ENCODE measurements at regions not wholly inside any gene's neighbourhood (a gene's known extent, or its start where the extent isn't known, plus 50 kb on each side); places are given as distances from the start of the nearest gene placed in this dataset.

DNA sequence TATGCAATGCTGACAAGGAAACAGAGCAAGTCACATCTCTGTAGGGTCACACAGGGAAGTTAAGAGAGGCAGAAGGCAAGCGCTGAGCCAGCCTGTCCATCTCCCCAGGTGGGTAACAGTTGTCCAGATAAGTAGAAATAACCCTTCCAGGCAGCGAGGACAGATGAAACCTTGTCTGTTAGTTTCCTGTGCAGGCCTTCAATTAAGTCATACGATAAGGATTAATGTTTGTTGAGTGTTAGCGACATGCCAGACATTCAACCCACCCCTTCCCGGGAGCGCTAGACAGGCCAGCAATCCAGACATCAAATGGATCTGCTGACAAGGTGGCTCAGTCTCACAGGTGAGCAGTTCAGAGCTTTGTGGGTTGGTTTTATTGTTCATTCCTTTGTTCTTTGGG lies 221.5 kb upstream of the FMN2 start:
- DNase-seq (ENCODE audit: low read depth in 1 of 2, low spot score in 1 of 2), result no peak

DNA sequence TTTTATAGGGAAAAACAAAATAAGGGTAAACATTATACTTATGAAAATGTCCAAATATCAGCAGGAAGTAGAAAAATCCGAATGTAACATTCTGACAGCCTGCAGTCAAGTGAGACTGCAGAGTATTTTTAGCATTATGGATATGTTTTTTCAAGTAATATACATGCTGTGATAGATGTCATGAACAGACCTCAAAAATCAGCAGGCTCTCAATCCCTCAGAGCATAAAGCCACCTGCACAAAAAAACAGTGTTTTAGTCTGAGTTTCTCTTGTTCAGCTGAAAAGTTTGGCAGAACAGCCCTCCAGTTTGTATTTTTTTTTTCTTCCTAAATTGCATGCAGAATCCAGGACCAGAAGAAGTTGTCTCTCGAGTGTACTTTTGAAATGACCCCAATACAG lies 219.1 kb upstream of the FMN2 start:
- DNase-seq (ENCODE audit: low read depth in 1 of 2, low spot score in 1 of 2), result no peak

DNA sequence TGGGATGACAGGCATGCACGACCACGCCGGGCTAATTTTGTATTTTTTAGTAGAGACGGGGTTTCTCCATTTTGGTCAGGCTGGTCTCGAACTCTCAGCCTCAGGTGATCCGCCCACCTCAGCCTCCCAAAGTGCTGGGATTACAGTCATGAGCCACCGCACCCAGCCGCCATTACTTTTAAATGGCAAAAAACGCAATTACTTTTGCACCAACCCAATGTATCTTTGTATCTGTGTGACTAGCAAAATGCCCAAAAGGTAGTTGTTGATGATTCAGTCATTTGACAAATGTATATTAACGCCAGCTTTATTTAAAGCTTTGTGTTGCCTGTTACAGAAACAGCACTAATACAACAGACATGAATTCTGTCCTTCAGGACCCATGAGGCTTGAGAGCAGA lies 216.9 kb upstream of the FMN2 start:
- no peak for DNase-seq (ENCODE audit: low read depth in 1 of 2, low spot score in 1 of 2)

DNA sequence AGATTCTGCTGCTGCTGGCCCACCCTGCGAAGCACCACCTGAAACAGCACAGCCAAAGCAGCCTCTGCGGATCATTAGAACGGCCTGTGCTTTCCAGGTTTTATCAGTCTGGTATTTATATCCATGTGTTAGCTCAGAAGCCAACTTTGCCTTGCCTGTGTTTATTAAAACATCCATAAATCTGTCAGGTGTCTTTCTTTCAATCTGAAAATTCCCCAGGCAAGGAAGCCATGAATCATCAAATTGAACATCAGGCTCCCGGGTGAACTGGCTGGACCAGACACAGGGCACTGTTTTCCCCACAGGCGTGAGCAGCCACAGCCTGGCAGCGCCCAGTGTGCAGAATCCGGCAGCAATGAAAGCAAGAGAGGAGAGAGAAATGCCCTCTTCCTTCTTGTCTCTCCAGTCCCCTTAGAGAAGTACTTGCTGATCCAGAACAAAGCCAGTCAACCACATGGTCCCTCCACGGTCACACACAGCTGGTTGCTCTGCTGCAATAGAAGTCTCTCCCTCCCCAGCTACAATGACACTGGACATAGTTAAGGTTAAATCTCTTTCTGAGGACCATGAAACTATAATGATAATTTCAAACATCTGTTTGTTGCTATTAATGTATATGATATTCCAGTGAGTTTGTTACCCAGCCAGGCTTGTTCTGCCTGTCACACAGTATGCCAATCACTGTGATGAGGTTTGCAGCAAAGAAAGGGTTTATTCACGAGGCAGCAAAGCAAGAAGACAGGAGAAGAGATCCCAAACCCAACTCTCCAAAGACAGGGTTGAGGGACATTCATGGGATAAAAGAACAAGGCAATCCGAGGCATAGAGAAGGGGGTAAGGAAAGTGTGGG lies 212.1 kb upstream of the FMN2 start:
- DNase-seq (ENCODE audit: low read depth in 1 of 2, low spot score in 1 of 2), result no peak

DNA sequence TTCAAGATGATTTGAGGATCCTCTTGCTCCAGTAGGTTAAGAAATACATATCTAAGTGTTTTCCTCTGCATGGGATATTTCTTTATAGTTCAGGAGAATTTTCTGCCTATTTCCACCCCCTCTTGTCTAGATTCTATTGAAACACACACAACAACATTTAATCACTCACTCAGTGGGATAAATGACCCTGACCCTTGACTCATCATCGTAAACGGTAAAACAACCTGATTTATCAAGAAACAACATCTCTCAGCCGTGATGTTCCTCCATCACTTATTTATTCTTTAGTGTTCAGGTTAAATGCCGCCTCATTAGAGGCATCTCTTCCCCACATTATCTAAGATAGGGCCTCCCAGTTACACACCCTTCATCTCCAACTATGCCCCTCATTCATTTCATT lies 208.7 kb upstream of the FMN2 start:
- no peak for DNase-seq (ENCODE audit: low read depth in 1 of 2, low spot score in 1 of 2)

DNA sequence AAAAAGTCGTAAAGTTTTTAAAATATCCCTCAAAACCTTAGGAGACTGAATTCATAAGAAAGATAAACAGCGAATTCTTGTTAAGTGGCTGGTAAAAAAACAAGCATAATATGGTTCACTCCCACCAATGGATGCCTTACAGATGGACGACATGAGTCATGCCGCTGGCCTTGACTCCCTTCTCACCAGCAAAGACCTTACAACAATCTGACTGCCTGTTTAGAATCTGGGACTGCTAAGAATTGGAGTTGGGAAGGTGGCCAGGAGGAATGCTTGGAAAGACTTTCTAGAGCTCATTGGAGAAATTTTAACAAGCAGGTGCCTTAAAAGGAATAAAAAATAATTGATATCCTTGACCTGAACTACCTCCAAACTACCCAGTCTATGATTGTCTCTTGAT lies 206.9 kb upstream of the FMN2 start:
- DNase-seq (ENCODE audit: low read depth in 1 of 2, low spot score in 1 of 2), result no peak

DNA sequence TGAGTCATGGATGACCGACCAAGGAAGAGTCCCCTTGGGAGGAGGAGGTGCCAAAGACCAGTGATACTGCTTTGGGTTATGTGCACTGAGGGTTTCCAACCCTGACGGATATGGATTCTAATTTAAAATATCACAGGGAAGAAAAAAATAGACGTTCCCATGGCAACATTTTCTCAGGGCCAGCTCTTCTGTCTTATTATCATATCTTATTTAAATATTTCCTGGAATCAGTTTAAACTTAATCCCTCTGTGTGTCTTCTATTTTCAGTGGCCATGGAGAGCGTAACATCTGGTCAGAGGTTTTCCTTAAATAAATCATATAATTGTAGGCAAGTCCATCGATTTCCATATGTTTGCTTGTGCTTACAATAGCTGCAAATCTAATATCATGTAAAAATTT lies 205.4 kb upstream of the FMN2 start:
- DNase-seq (ENCODE audit: low read depth in 1 of 2, low spot score in 1 of 2), result no peak

DNA sequence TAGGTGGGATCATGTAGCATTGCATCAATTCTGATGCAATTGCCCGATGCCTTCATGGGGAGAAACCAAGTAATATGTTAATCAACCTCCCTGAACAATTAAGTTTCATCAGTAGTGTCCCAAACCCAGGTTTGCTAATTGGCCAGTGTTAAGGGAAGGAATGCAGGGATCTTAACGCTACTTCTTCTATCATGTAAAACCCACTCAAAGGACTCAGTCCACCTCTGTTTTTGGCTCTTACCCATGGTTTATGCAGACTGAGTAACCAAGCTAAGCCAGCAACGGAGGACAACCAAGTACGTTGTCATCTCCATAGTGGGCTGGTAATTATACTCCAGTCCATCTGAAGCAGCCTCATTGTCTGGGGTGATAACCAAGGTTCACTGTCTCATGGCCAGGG lies 203.0 kb upstream of the FMN2 start:
- no peak for DNase-seq (ENCODE audit: low read depth in 1 of 2, low spot score in 1 of 2)

DNA sequence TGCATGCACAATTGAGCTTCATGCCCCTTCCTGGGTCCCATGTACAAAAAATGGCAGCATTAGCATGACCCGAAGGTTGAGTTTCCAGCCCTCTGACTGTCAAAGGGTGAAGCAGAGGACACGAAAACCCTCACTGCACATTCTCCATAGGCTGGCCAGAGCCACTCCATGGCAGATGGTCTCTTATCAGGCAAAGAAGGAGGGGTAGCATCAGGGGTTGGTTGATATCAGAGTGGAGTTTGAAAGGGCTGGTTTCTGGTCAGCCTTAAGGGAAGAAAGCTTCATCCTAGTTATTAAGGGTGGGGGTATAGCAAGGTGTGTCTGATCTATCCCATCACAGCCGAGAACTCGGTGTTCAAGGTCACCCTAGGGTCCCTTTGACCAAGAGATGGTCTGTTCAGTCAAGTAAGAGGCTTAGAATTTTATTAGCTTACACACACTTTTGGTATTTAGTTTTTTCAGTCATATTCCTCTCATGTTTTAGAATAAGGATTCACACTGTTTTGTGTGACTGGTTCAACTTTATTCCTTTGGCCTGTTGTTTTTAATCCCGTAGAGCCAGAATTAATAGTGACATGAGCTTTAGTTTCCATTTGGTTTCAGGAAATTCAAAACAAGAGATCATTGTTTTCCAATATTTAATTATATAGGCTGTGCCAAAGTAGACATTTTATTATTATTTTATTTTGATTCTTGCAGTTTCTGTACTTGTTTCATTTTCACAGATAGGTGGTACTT lies 199.9 kb upstream of the FMN2 start:
- no peak for DNase-seq (ENCODE audit: low read depth in 1 of 2, low spot score in 1 of 2)

DNA sequence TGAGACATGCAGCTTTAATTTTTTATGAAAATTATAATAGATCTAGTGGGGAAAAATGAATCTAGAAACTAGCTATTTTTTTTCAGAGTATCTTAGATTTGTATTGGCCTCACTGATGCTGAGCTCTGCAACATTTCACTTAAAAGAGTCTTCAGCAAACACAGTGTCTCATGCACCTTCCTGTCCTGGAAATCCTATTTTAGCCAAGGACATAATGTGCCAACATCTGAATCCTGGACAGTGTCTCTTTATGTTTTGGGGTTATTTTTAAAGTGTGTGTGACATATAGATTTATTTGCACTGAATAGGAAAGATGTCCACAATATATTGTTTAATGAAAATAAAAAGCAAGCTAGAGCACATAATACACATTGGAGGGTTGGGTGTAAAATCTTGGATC lies 199.1 kb upstream of the FMN2 start:
- DNase-seq (ENCODE audit: low read depth in 1 of 2, low spot score in 1 of 2), result no peak

DNA sequence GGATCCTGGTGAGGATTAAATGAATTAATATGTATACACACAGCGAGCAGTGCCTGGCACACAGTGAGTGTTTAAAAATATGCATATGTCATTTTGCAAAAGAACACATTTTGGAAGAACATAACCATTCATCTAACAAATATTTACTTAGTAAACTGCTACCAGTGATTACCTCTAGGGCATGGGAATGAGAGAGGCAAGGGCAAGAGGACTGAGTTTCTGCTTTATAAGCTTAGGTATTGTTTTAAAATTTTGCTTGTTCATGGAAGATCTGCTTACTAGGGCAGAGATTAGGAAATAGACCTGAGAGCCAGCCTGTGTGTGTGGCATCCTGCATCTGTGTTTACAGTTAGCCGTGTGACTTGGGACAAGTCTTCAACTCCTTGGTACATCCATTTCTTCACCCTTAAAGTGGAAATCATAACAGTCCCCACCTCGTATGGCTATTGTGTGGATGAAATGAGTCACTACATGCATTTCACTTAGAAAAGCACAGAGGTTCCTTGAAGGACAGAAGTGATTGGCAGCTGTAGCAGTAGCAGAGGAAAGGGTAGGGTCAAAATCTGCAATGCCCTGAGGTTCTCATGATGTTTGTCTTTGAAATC lies 198.5 kb upstream of the FMN2 start:
- no peak for DNase-seq (ENCODE audit: low read depth in 1 of 2, low spot score in 1 of 2)

DNA sequence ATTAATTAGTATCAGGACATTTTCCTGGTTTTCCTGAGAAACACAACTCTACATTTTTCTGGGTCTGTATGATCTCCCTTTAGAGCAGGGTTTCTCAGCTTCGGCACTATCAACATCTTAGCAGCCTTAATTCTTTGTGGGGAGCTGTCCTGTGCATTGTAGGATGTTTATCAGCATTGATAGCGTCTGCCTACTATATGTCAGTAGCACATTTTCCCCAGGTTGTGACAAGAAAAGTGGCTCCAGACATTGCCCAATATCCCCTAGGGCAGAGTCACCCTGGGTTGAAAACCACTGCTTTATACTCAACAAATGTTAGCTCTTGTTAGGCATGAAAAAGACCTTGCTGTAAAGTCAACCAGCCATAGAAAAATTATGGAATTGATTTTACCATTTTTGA lies 195.1 kb upstream of the FMN2 start:
- no peak for DNase-seq (ENCODE audit: low read depth in 1 of 2, low spot score in 1 of 2)

DNA sequence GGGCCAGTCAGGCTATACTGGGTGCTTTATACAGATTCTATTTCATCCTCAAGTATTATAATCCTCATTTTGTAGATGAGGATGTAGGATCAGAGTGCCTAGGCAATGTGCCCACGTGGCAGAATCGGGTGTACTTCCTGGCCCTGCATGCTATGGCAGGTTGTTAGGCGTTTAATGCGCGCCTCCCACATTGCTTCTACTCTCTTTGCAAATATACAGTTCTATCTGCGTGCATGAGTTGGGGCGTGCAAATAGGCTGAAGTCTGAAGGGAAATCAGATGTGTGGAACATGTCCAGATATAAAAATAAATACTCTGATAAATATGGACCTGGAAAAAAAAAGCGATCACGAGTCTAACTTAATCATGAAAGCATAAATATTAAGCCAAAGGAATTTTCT lies 194.7 kb upstream of the FMN2 start:
- DNase-seq (ENCODE audit: low read depth in 1 of 2, low spot score in 1 of 2), result no peak

DNA sequence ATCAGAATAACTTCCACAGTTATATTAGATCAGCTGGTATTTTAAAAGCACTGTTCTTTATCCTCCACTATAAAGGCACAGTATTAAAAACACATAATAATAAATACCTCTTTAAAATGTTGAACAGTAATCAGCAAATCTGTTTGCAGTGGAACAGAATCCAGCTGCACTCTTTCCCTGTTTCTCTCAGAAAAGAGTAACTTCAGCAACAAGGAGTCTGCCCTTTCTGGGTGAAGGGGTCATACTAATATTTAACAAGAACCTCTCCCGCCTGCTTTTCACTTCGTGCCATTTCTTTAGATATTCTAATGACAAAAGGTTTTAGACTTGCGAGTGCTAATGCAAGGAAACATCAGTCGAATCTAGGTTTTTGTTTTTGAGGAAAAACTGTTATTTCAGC lies 194.2 kb upstream of the FMN2 start:
- DNase-seq (ENCODE audit: low read depth in 1 of 2, low spot score in 1 of 2), result no peak

DNA sequence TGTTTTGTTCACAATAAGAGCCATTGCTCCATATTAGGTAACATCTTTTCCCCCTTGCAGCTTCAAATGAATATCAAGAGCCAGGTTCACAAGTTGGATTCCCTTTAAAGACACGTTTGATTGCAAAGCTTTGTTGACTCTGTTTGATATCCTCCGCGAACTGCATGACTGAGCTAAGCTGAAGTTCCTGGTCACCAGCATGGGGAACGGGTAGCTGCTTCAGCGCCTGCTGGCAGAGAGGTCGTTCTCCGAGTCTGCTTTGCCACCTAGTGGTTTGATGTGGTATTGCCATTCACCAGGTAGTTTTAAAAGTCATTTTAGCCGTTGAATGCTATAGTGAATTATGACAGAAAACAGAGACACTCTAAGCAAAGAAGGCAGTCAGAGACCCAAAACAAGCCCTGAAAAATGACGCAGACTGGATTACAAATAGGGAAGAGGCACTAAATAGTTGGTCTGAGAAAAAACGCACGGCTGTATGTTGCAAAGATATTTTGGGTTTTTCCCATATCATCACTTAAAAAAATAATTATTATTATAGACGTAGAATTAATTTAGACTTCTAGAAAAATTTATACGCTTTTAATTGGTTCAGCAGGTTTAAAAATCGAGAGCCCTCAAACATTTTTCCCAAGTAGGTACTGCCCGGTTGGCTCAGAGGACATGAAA lies 193.5 kb upstream of the FMN2 start:
- DNase-seq (ENCODE audit: low read depth in 1 of 2, low spot score in 1 of 2), result peak; percentile 41 to 42

DNA sequence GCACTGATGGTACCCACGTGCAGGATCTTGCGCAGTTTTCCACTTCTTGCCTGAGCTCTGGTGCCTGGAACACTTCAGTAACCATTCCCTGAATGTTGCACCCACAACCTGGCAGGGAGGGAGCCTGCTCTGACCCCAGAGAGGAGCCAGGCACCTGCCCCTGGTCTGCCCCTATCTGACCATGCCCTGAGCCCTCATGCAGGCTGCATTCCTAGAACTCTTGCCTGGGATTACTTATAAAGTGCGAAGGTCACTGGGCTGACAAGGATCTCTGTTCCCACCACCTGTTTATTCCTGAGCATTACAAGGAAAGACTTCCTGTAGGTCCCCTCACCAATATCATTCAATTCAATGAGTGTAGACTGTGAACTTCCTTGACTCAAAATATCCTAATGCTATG lies 191.9 kb upstream of the FMN2 start:
- no peak for DNase-seq (ENCODE audit: low read depth in 1 of 2, low spot score in 1 of 2)

DNA sequence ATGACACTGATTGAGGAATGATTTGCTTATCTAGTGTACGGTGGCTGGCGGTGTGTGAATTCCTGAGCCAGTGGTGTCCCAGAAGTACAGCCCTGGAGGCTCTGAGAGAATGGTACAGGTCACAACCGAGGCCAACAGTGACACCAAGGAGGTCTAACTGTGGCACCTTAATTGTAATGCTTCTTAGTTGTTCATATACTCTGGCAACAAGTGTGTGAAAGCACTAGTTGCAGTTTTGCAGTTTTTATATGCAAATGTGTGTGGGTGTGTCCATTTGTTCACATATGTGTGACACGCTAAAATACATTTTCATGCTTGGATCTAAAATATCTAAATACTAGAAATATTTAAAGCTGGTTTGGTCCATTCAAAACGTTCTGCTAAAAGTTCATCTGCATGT lies 185.3 kb upstream of the FMN2 start:
- DNase-seq (ENCODE audit: low read depth in 1 of 2, low spot score in 1 of 2), result no peak

DNA sequence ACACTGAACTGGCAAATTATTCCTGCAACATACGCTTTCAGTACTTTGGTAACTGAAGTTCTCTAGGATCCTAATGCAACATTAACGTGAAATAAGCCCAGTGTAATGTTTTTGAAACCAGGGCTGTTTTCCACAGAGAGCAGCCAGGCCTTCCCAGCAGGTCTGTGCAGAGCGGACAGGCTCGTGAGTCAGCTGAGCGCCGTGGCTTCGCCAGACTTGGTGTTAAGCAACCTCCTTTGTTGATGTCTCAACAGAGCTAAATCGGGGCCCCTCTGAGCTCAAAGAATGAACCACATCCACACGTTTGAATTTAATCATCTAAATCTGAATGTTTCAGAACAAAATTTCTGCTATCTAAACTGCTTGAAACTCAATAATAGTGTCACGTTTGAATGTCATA lies 181.8 kb upstream of the FMN2 start:
- no peak for DNase-seq (ENCODE audit: low read depth in 1 of 2, low spot score in 1 of 2)

DNA sequence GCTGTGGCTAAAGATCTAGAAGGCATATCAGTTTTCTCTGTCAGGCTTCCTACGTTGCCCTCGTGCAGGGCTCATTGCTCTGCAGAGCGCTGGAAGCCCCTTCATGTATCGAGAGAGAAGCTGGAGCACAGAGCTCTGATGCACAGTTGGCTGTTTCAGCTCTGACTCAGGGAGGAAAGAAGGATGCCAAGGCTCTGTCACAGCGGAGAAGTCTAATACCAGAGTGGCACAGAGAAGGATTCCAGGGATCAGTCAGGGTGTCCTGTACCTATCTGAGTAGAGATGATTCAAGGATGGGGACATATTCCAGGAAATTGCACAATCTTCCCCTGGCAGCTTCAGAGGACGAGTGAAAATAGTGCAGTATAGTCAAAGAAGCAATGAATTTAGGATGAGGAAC lies 179.2 kb upstream of the FMN2 start:
- no peak for DNase-seq (ENCODE audit: low read depth in 1 of 2, low spot score in 1 of 2)

DNA sequence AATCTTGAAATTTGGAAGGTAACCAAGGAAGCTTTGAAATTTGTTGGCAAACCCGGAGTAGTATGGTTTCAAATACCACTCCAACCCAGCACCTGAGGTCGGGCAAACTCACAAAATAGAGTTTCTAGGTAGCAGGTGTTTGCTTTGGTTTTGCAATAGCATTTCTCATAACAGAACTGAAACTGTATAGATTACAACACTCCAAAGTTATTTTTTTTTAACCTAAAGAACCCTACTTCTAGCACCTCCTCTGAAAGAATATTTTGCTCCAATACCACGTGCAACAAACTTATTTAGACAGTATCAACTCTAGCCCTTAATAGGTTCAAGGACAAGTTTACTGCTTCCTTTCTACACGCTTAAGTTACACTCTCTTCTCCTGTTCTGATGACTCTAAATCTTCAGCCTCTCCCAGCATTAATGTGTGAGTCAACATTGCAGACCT lies 178.5 kb upstream of the FMN2 start:
- no peak for DNase-seq (ENCODE audit: low read depth in 1 of 2, low spot score in 1 of 2)

DNA sequence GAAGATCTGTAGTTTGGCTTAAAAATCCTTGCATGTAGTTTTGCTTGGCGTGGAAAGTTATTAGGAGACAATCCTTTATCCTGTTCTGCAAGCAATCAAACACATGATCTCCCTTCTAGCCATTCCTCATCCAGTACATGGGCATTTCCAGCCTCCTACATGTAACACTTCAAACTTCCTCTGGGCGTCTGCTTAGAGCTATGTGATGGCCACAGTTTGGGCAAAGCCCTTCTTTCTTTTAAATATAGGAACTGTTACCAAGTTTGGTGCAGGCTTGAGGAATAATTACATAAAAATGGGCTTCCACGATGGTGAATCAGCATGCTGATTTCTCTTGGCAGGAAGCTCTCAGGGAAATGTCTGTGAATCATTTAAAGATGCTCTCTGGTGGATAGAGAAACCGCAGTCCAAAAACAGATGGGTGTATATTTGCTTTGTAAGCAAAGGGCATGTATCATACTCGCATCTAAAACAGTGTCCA lies 176.9 kb upstream of the FMN2 start:
- DNase-seq (ENCODE audit: low read depth in 1 of 2, low spot score in 1 of 2), result no peak

DNA sequence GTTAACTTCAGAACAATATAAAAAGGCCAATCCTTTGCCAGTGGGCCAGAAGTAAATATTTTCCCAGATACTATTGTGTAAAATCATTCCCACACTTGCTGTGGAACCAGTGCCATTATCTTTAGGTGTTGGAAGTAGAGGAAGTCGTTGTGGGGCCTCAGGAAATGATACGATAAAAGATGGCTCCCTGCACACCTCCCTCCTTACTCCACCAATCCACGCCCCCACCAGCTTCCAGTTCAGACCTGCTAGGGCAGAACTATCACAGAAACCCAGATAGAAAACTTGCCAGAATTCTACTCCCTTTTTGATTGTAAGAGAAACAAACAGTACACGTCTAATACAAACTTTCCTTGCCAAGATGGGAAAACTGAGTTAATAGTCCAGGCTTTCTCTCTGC lies 173.0 kb upstream of the FMN2 start:
- DNase-seq (ENCODE audit: low read depth in 1 of 2, low spot score in 1 of 2), result no peak
